ENCODE measurements at regions not wholly inside any gene's neighbourhood (a gene's known extent, or its start where the extent isn't known, plus 50 kb on each side); places are given as distances from the start of the nearest gene placed in this dataset.
"Not testable (repeated sequence)": the region's sequence is repeated elsewhere in the genome, so short reads cannot be mapped to it uniquely, and the experiment has no call there.

- DNase-seq (ENCODE audit: low spot score): no peak
Measured at GRCh38 chr3:144629381-144629780, 657.8 kb downstream of the DIPK2A start.

- no peak for DNase-seq (ENCODE audit: low spot score)
Measured at GRCh38 chr3:144636833-144637232, 665.2 kb downstream of the DIPK2A start.

GRCh38 chr3:144638009-144638408 is 666.4 kb downstream of the DIPK2A start:
- DNase-seq (ENCODE audit: low spot score): no peak

GRCh38 chr3:144643771-144644198 is 672.2 kb downstream of the DIPK2A start:
- DNase-seq (ENCODE audit: low spot score): no peak

- no peak for DNase-seq (ENCODE audit: low spot score)
Measured at GRCh38 chr3:144645300-144645699, 673.7 kb downstream of the DIPK2A start.

- no peak for DNase-seq (ENCODE audit: low spot score)
Measured at GRCh38 chr3:144650380-144650779, 678.8 kb downstream of the DIPK2A start.

- no peak for DNase-seq (ENCODE audit: low spot score)
Measured at GRCh38 chr3:144652573-144652972, 681.0 kb downstream of the DIPK2A start.

GRCh38 chr3:144655423-144655822 is 683.8 kb downstream of the DIPK2A start:
- no peak for DNase-seq (ENCODE audit: low spot score)

- DNase-seq (ENCODE audit: low spot score): no peak
Measured at GRCh38 chr3:144660186-144660585, 688.6 kb downstream of the DIPK2A start.

GRCh38 chr3:144662729-144663128 is 691.1 kb downstream of the DIPK2A start:
- no peak for DNase-seq (ENCODE audit: low spot score)

GRCh38 chr3:144663456-144664436 is 692.1 kb downstream of the DIPK2A start:
- no peak for DNase-seq (ENCODE audit: low spot score)

- no peak for DNase-seq (ENCODE audit: low spot score)
Measured at GRCh38 chr3:144665567-144666053, 694.0 kb downstream of the DIPK2A start.

GRCh38 chr3:144670571-144670970 is 698.9 kb downstream of the DIPK2A start:
- DNase-seq (ENCODE audit: low spot score): no peak

- no peak for DNase-seq (ENCODE audit: low spot score)
Measured at GRCh38 chr3:144677103-144677502, 705.5 kb downstream of the DIPK2A start.

- no peak for DNase-seq (ENCODE audit: low spot score)
Measured at GRCh38 chr3:144683065-144683464, 711.4 kb downstream of the DIPK2A start.

- DNase-seq (ENCODE audit: low spot score): no peak
Measured at GRCh38 chr3:144687862-144688261, 716.2 kb downstream of the DIPK2A start.

GRCh38 chr3:144692488-144692887 is 720.9 kb downstream of the DIPK2A start:
- DNase-seq (ENCODE audit: low spot score): no peak

- DNase-seq (ENCODE audit: low spot score): no peak
Measured at GRCh38 chr3:144708437-144708836, 736.8 kb downstream of the DIPK2A start.

- DNase-seq (ENCODE audit: low spot score): no peak
Measured at GRCh38 chr3:144737281-144737680, 765.7 kb downstream of the DIPK2A start.

- DNase-seq (ENCODE audit: low spot score): no peak
Measured at GRCh38 chr3:144743225-144743668, 771.6 kb downstream of the DIPK2A start.

- DNase-seq (ENCODE audit: low spot score): no peak
Measured at GRCh38 chr3:144744473-144744872, 772.9 kb downstream of the DIPK2A start.

- DNase-seq (ENCODE audit: low spot score): no peak
Measured at GRCh38 chr3:144746631-144747030, 775.0 kb downstream of the DIPK2A start.

GRCh38 chr3:144749536-144750253 is 778.1 kb downstream of the DIPK2A start:
- DNase-seq (ENCODE audit: low spot score): not testable (repeated sequence)
